Neural cell (in vitro differentiated cells): ENCODE measurements at regions not wholly inside any gene's neighbourhood (a gene's known extent, or its start where the extent isn't known, plus 50 kb on each side); places are given as distances from the start of the nearest gene placed in this dataset.

Source experiments
- EZH2 ChIP-seq: fragments of 200-600, 300-800 bp; shearing (Covaris generic), sonication (generic); IDR thresholded peaks from 2 replicates; pipeline ENCODE4 v1.6.1; 2014; ENCODE audit warnings: antibody characterized with exemption, low read length, borderline replicate concordance, mild to moderate bottlenecking; ENCODE audit not compliant: insufficient read depth, poor library complexity, severe bottlenecking
- MXI1 ChIP-seq: fragments of 450-650 bp; conservative IDR thresholded peaks from 2 replicates; pipeline ENCODE4 v1.6.1; 2014; ENCODE audit warnings: antibody characterized with exemption, mild to moderate bottlenecking; ENCODE audit not compliant: poor library complexity, severe bottlenecking
- POLR2AphosphoS5 ChIP-seq: IDR thresholded peaks from 2 replicates; pipeline ENCODE4 v1.6.1; 2012
- RAD21 ChIP-seq: fragments of 450-650 bp; conservative IDR thresholded peaks from 2 replicates; pipeline ENCODE4 v1.6.1; 2014; ENCODE audit warnings: antibody characterized with exemption, mild to moderate bottlenecking, moderate library complexity
- REST ChIP-seq: IDR thresholded peaks from 2 replicates; pipeline ENCODE4 v1.6.1; 2012; ENCODE audit warnings: borderline replicate concordance
- SMC3 ChIP-seq: fragments of 450-650 bp; conservative IDR thresholded peaks from 2 replicates; pipeline ENCODE4 v1.6.1; 2014; ENCODE audit warnings: antibody characterized with exemption, mild to moderate bottlenecking, moderate library complexity; ENCODE audit not compliant: poor library complexity
- TAF1 ChIP-seq: IDR thresholded peaks from 2 replicates; pipeline ENCODE4 v1.6.1; 2012; ENCODE audit warnings: low read depth
- TF ChIP-seq, protein P1 (sequence below): fragments of 450-650 bp; IDR thresholded peaks from 2 replicates; pipeline ENCODE4 v1.5.1; 2014; ENCODE audit warnings: antibody characterized with exemption, mild to moderate bottlenecking, moderate library complexity; ENCODE audit not compliant: poor library complexity, severe bottlenecking

DNA sequence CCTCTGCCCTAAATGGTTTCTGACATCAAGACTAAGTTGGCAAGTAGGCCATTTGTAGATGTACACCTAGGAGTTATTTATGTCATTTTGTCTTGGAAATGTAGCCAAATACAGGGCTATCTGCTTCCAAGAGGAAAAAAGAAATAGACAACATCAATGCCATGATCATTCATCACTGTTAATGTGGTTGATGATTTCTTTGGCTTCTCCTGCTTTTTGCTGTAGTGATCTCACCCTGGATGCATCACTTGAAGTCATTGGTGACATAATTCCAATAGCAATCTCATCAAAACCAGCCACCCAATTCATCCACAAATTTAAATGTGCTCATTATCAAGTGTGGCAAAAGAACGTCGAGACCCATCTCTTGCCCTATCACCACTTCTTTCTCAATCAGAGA, 222.6 kb upstream of the PPARGC1A start:
- TF ChIP-seq, protein P1, sequence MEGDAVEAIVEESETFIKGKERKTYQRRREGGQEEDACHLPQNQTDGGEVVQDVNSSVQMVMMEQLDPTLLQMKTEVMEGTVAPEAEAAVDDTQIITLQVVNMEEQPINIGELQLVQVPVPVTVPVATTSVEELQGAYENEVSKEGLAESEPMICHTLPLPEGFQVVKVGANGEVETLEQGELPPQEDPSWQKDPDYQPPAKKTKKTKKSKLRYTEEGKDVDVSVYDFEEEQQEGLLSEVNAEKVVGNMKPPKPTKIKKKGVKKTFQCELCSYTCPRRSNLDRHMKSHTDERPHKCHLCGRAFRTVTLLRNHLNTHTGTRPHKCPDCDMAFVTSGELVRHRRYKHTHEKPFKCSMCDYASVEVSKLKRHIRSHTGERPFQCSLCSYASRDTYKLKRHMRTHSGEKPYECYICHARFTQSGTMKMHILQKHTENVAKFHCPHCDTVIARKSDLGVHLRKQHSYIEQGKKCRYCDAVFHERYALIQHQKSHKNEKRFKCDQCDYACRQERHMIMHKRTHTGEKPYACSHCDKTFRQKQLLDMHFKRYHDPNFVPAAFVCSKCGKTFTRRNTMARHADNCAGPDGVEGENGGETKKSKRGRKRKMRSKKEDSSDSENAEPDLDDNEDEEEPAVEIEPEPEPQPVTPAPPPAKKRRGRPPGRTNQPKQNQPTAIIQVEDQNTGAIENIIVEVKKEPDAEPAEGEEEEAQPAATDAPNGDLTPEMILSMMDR: no peak
- TF ChIP-seq EZH2 (no peak), REST (no peak), POLR2AphosphoS5 (no peak), TAF1 (no peak), SMC3 (no peak), MXI1 (no peak), RAD21 (no peak)
